ENCODE measurements at regions not wholly inside any gene's neighbourhood (a gene's known extent, or its start where the extent isn't known, plus 50 kb on each side); places are given as distances from the start of the nearest gene placed in this dataset.

GRCh38 chr1:115210302-115210711 is 121.0 kb upstream of the TSPAN2 start:
- no peak for TF ChIP-seq POLR2A (IDR thresholded peaks at IDR 0.05)
- no peak for TF ChIP-seq CTCF (IDR thresholded peaks at IDR 0.05)

All from testis (tissue), 2 donors.